H9 (cell line): ENCODE measurements at regions not wholly inside any gene's neighbourhood (a gene's known extent, or its start where the extent isn't known, plus 50 kb on each side); places are given as distances from the start of the nearest gene placed in this dataset.

Source experiments
- DNase-seq: peaks from one replicate; pipeline ENCODE4 v3.0.0-alpha.2; 2017
- H2AFZ ChIP-seq: one replicate; pipeline ENCODE4 v1.6.1; 2013; ENCODE audit warnings: mild to moderate bottlenecking, low read length, control low read depth, moderate library complexity
- H2AK5ac ChIP-seq: 2 replicates; pipeline ENCODE4 v1.6.1; 2013; ENCODE audit warnings: low read length, control low read depth, mixed read lengths; ENCODE audit not compliant: insufficient read length
- H2BK120ac ChIP-seq: one replicate; pipeline ENCODE4 v1.6.1; 2013; ENCODE audit warnings: low read depth, mild to moderate bottlenecking, low read length, control low read depth, inconsistent platforms; ENCODE audit not compliant: poor library complexity, severe bottlenecking
- H2BK12ac ChIP-seq: 2 replicates; pipeline ENCODE4 v1.6.1; 2013; ENCODE audit warnings: low read length, control low read depth, mixed read lengths, low read depth; ENCODE audit not compliant: insufficient read length
- H2BK15ac ChIP-seq: 2 replicates; pipeline ENCODE4 v1.6.1; 2013; ENCODE audit warnings: low read depth, low read length, control low read depth
- H2BK20ac ChIP-seq: one replicate; pipeline ENCODE4 v1.6.1; 2013; ENCODE audit warnings: low read depth, mild to moderate bottlenecking, low read length, control low read depth, inconsistent platforms; ENCODE audit not compliant: poor library complexity, severe bottlenecking
- H2BK5ac ChIP-seq: 2 replicates; pipeline ENCODE4 v1.6.1; 2013; ENCODE audit warnings: low read length, control low read depth, mixed read lengths; ENCODE audit not compliant: insufficient read length
- H3K14ac ChIP-seq: 2 replicates; pipeline ENCODE4 v1.6.1; 2013; ENCODE audit warnings: low read length, control low read depth; ENCODE audit not compliant: insufficient read depth
- H3K18ac ChIP-seq: 2 replicates; pipeline ENCODE4 v1.6.1; 2013; ENCODE audit warnings: low read depth, mild to moderate bottlenecking, mixed read lengths, low read length, control low read depth; ENCODE audit not compliant: insufficient read length
- H3K23ac ChIP-seq: 2 replicates; pipeline ENCODE4 v1.6.1; 2013; ENCODE audit warnings: low read length, control low read depth, mixed read lengths, low read depth; ENCODE audit not compliant: insufficient read length
- H3K23me2 ChIP-seq: 2 replicates; pipeline ENCODE4 v1.6.1; 2013; ENCODE audit warnings: low read depth, mild to moderate bottlenecking, mixed read lengths, low read length, control low read depth; ENCODE audit not compliant: insufficient read length, poor library complexity, severe bottlenecking
- H3K27ac ChIP-seq: 2 replicates; pipeline ENCODE4 v1.5.1; 2013; ENCODE audit warnings: low read length, control low read depth, mixed read lengths, low read depth; ENCODE audit not compliant: insufficient read length
- H3K27me3 ChIP-seq: 2 replicates; pipeline ENCODE4 v1.6.1; 2013; ENCODE audit warnings: low read length, control low read depth, inconsistent platforms; ENCODE audit not compliant: insufficient read depth
- H3K4ac ChIP-seq: 2 replicates; pipeline ENCODE4 v1.6.1; 2013; ENCODE audit warnings: low read depth, mild to moderate bottlenecking, control low read depth, inconsistent platforms, low read length, moderate library complexity
- H3K4me1 ChIP-seq: 2 replicates; pipeline ENCODE4 v1.6.1; 2013; ENCODE audit warnings: low read length, control low read depth, inconsistent platforms; ENCODE audit not compliant: insufficient read depth
- H3K4me2 ChIP-seq: 2 replicates; pipeline ENCODE4 v1.6.1; 2013; ENCODE audit warnings: low read length, control low read depth, mixed read lengths; ENCODE audit not compliant: insufficient read length, insufficient read depth
- H3K56ac ChIP-seq: 2 replicates; pipeline ENCODE4 v1.6.1; 2013; ENCODE audit warnings: low read depth, mild to moderate bottlenecking, mixed read lengths, low read length, control low read depth; ENCODE audit not compliant: insufficient read length
- H3K79me1 ChIP-seq: 2 replicates; pipeline ENCODE4 v1.6.1; 2013; ENCODE audit warnings: low read depth, mild to moderate bottlenecking, moderate library complexity, low read length, control low read depth, inconsistent platforms; ENCODE audit not compliant: insufficient read depth, poor library complexity, severe bottlenecking
- H3K79me2 ChIP-seq: 2 replicates; pipeline ENCODE4 v1.6.1; 2013; ENCODE audit warnings: low read length, control low read depth, inconsistent platforms; ENCODE audit not compliant: insufficient read depth
- H3K9ac ChIP-seq: 2 replicates; pipeline ENCODE4 v1.6.1; 2013; ENCODE audit warnings: low read length, control low read depth, mixed read lengths; ENCODE audit not compliant: insufficient read length; ENCODE audit errors: extremely low read depth
- H3K9me3 ChIP-seq: one replicate; pipeline ENCODE4 v1.6.1; 2013; ENCODE audit warnings: low read depth, low read length, inconsistent platforms; ENCODE audit not compliant: control insufficient read depth
- H3T11ph ChIP-seq: one replicate; pipeline ENCODE4 v1.6.1; 2013; ENCODE audit warnings: mild to moderate bottlenecking, low read length, control low read depth, inconsistent platforms
- H4K20me1 ChIP-seq: one replicate; pipeline ENCODE4 v1.6.1; 2013; ENCODE audit not compliant: control insufficient read depth, insufficient read length, insufficient read depth
- H4K5ac ChIP-seq: 2 replicates; pipeline ENCODE4 v1.6.1; 2013; ENCODE audit warnings: low read depth, mild to moderate bottlenecking, mixed read lengths, low read length, control low read depth; ENCODE audit not compliant: insufficient read length
- H4K8ac ChIP-seq: replicated peaks from 2 replicates; pipeline ENCODE4 v1.6.1; 2013; ENCODE audit warnings: low read length, control low read depth, mixed read lengths, low read depth; ENCODE audit not compliant: insufficient read length
- H4K91ac ChIP-seq: 2 replicates; pipeline ENCODE4 v1.6.1; 2013; ENCODE audit warnings: low read depth, mild to moderate bottlenecking, moderate library complexity, mixed read lengths, low read length, control low read depth; ENCODE audit not compliant: insufficient read length
- H3K27ac Mint-ChIP-seq, 3 experiments: 2 replicates in 2 of 3; 3 replicates in 1 of 3; pipeline ENCODE4 v1.8.0; 2020 to 2021; ENCODE audit warnings: mixed read lengths in 3 of 3, mild to moderate bottlenecking in 1 of 3, moderate library complexity in 1 of 3
- H3K27me3 Mint-ChIP-seq: 2 replicates; pipeline ENCODE4 v1.8.0; 2021; ENCODE audit warnings: low read depth, mild to moderate bottlenecking, moderate library complexity, mixed read lengths
- H3K36me3 Mint-ChIP-seq, 3 experiments: 2 replicates in 2 of 3; 3 replicates in 1 of 3; pipeline ENCODE4 v1.8.0; 2020 to 2021; ENCODE audit warnings: low read depth in 3 of 3, mixed read lengths in 3 of 3; ENCODE audit not compliant: insufficient read depth in 1 of 3
- H3K4me1 Mint-ChIP-seq, 2 experiments: 2 replicates each; pipeline ENCODE4 v1.8.0; 2020; ENCODE audit warnings: mixed read lengths in 2 of 2
- H3K4me3 Mint-ChIP-seq, 2 experiments: 2 replicates in 1 of 2; 3 replicates in 1 of 2; pipeline ENCODE4 v1.8.0; 2020 to 2021; ENCODE audit warnings: mild to moderate bottlenecking in 2 of 2, mixed read lengths in 2 of 2, moderate library complexity in 1 of 2
- H3K9me3 Mint-ChIP-seq, 2 experiments: 2 replicates in 1 of 2; 3 replicates in 1 of 2; pipeline ENCODE4 v1.8.0; 2020; ENCODE audit warnings: mild to moderate bottlenecking in 2 of 2, mixed read lengths in 2 of 2, moderate library complexity in 1 of 2
- CTCF ChIP-seq: fragments of 200-600 bp; sonication (generic); conservative IDR thresholded peaks from 3 replicates; pipeline ENCODE4 v1.8.0; 2021; ENCODE audit warnings: antibody characterized with exemption, mild to moderate bottlenecking
- WGBS: extraction: QIAGEN DNeasy Blood & Tissue Kit; methylation state at CpG from one replicate; pipeline ENCODE4 v1.1.7; 2013; ENCODE audit warnings: missing lambda C conversion rate, low lambda C conversion rate, mixed read lengths; ENCODE audit not compliant: insufficient read length; ENCODE audit errors: extremely low coverage; 5-methylcytosine and 5-hydroxymethylcytosine counted together

DNA sequence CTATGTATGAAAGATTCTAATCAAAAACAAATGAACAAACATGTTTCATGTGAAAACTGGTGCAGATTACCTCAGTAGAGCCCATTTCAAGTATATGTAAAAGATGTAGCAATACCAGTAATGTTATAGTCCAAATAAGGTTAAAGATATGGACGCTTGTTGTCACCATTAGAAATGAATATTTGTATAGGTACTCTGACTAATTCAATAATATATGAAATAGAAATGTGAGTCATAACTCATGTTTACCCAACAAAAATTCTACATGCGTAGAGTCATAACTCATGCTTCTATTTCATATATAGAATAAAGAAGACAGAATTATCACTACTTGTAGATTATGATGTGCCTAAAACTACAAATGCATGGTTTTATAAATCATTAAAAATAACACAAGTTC is 739.1 kb upstream of the DIAPH2 start:
- Histone ChIP-seq H3K4me2 (no peak overlapping the region), H3K79me2 (no peaks in the 10 kb centered on the region), H3K27me3 (no peaks in the 10 kb centered on the region), H3K9ac (no peak overlapping the region), H2AK5ac (no peak overlapping the region), H2BK120ac (no peak overlapping the region), H2BK15ac (no peak overlapping the region), H3K79me1 (no peaks in the 10 kb centered on the region), H3K23ac (no peak overlapping the region), H2BK12ac (no peak overlapping the region), H4K91ac (no peak overlapping the region), H3K14ac (no peak overlapping the region), H3T11ph (no peak overlapping the region), H3K9me3 (no peaks in the 10 kb centered on the region), H4K20me1 (no peaks in the 10 kb centered on the region), H3K27ac (no peak overlapping the region), H3K4me1 (no peaks in the 10 kb centered on the region), H3K56ac (no peak overlapping the region), H4K8ac (no peak overlapping the region), H2BK20ac (no peak overlapping the region), H2AFZ (no peak overlapping the region), H3K4ac (no peak overlapping the region), H3K23me2 (no peaks in the 10 kb centered on the region), H4K5ac (no peak overlapping the region), H3K18ac (no peak overlapping the region), H2BK5ac (no peak overlapping the region)
- no peak for TF ChIP-seq CTCF
- Mint-ChIP-seq H3K36me3 (no peaks in the 10 kb centered on the region), H3K27me3 (no peaks in the 10 kb centered on the region), H3K4me3 (no peak overlapping the region), H3K27ac (no peak overlapping the region), H3K4me1 (peaks cover 2% of the 10 kb centered on the region in 2 experiments; a peak in 1 of 4 replicates), H3K9me3 (no peaks in the 10 kb centered on the region)
- no CpG with 5 or more reads among the region's 2 CpGs for WGBS
- DNase-seq: no peak
